ENCODE measurements at regions not wholly inside any gene's neighbourhood (a gene's known extent, or its start where the extent isn't known, plus 50 kb on each side); places are given as distances from the start of the nearest gene placed in this dataset.

DNA sequence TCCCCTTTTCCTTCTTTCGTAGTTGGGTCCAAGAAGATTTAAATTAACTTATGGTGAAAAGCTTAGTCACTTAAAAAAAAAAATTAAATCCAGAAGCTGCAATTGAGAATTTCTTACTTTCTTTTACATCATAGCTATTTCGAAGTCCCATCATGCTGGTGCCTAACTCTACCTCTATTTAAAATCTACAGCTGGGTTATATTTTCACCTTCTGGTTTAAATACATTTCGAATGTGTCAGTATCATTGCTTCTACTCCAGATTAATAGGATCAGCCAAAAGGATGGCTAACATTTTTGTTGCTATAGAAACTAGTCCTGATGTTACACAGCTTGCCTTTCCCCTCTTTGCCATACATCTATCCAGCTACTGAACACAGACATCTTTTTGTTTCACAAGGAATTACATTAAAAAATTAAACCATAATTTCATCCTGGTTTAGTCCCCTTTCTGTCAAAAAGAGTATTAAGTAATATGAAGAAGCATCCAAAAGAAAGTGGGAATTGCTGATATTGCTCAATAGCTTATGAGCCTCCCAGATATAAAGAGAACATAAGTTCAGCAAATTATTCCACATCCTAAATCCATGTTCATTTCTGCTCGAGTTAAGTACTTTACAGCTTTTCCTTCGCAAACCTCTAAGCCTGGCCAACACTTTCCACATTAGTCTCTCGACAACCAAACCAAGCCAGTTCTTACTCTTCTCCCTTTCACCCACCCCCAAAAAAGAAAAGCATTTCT is 396.7 kb upstream of the DAB1 start:
- no peak for FAIRE-seq
- POLR2A ChIA-PET, result no interaction called here
- no peaks in the 10 kb centered on the region for H3K9me1 ChIP-seq (ENCODE audit: control insufficient read depth, insufficient read depth, low read length)
- 0% methylated on average over 6 of the region's 6 CpGs for WGBS (ENCODE audit: insufficient coverage, low coverage, missing lambda C conversion rate)
- intact Hi-C loops (cut with micrococcal nuclease), result no loop called here
- TF ChIP-seq RAD51 (IDR thresholded peaks at IDR 0.05; ENCODE audit: borderline replicate concordance, low read depth) (no peak), FOXM1 (IDR thresholded peaks at IDR 0.05; ENCODE audit: low read depth) (no peak), FOXM1 (CRISPR knock-in tag; IDR thresholded peaks at IDR 0.05; ENCODE audit: low read depth) (no peak), MYNN (IDR thresholded peaks at IDR 0.05) (no peak), MYNN (CRISPR knock-in tag; IDR thresholded peaks at IDR 0.05) (no peak), NR2C1 (IDR thresholded peaks at IDR 0.05) (no peak), NR2C1 (tag; IDR thresholded peaks at IDR 0.05) (no peak), MCM5 (IDR thresholded peaks at IDR 0.05; ENCODE audit: low read depth) (no peak), ZNF444 (CRISPR knock-in tag; IDR thresholded peaks at IDR 0.05) (no peak), JUND (IDR thresholded peaks at IDR 0.05; ENCODE audit: borderline replicate concordance, low read depth, low read length) (no peak), JUND (tag; IDR thresholded peaks at IDR 0.05; ENCODE audit: borderline replicate concordance, low read depth, low read length) (no peak), IRF2 (CRISPR knock-in tag; IDR thresholded peaks at IDR 0.05) (no peak)
- TF ChIP-seq, protein P1, sequence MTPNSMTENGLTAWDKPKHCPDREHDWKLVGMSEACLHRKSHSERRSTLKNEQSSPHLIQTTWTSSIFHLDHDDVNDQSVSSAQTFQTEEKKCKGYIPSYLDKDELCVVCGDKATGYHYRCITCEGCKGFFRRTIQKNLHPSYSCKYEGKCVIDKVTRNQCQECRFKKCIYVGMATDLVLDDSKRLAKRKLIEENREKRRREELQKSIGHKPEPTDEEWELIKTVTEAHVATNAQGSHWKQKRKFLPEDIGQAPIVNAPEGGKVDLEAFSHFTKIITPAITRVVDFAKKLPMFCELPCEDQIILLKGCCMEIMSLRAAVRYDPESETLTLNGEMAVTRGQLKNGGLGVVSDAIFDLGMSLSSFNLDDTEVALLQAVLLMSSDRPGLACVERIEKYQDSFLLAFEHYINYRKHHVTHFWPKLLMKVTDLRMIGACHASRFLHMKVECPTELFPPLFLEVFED (CRISPR knock-in tag; conservative IDR thresholded peaks at IDR 0.05), result no peak
- no peaks in the 10 kb centered on the region for H3K9me3 ChIP-seq (replicated peaks; ENCODE audit: control insufficient read depth, insufficient read depth, low read depth, low read length)
- no peak overlapping the region for H2AFZ ChIP-seq (ENCODE audit: low read depth, low read length)
- no peak overlapping the region for H3K27ac ChIP-seq (ENCODE audit: extremely low read depth, low read depth, low read length)
- H3K27me3 ChIP-seq (ENCODE audit: control insufficient read depth in 2 of 2, insufficient read depth in 2 of 2, low read length in 2 of 2), result no peaks in the 10 kb centered on the region
- H3K9ac ChIP-seq (ENCODE audit: insufficient read depth in 1 of 2, low read depth in 2 of 2, low read length in 2 of 2), result no peak overlapping the region
- no peaks in the 10 kb centered on the region for H4K20me1 ChIP-seq (replicated peaks; ENCODE audit: control insufficient read depth, insufficient read depth, low read length)
- in situ Hi-C loops (cut with MboI), result no loop called here
- no peaks in the 10 kb centered on the region for H3K4me1 ChIP-seq (replicated peaks in 1 of 2; ENCODE audit: control insufficient read depth in 2 of 2, insufficient read depth in 2 of 2, low read length in 2 of 2)
- ATAC-seq, result no peak
- no peaks in the 10 kb centered on the region for H3K79me2 ChIP-seq (ENCODE audit: control insufficient read depth, insufficient read depth, low read length)
- no peak for DNase-seq (ENCODE audit: extremely low read depth in 1 of 4, low spot score in 3 of 4)
- H3K4me3 ChIP-seq, result no peak overlapping the region
- H3K4me2 ChIP-seq (ENCODE audit: insufficient read depth, low read length), result no peak overlapping the region
- CTCF ChIA-PET (ENCODE audit: low intra/inter-chr PET ratio), result no interaction called here
- H3K36me3 ChIP-seq (ENCODE audit: control insufficient read depth, insufficient read depth, low read length), result no peaks in the 10 kb centered on the region
- BruUV-seq (replicated peaks), result no TSS peak

Measured in K562 (cell line).